Activated CD8-positive, alpha-beta T cell treated with anti-CD3 and anti-CD28 coated beads for 36 hours (primary cell): ENCODE measurements at regions not wholly inside any gene's neighbourhood (a gene's known extent, or its start where the extent isn't known, plus 50 kb on each side); places are given as distances from the start of the nearest gene placed in this dataset.

Experiments
- ATAC-seq: fragments of 200-7000 bp; cut with Tn5 transposase; one replicate; pipeline ENCODE4 v1.10.0; 2021; ENCODE audit warnings: mild to moderate bottlenecking, moderate library complexity
- CTCF ChIA-PET: fragments of 350-600 bp; sonication (Branson Sonifier 250); formaldehyde crosslinking; loops from one replicate; lab custom pipeline; 2021; ENCODE audit warnings: antibody characterized with exemption; lab: Charles Lee
- POLR2A ChIA-PET: fragments of 350-600 bp; sonication (Branson Sonifier 250); formaldehyde crosslinking; loops from one replicate; lab custom pipeline; 2021; ENCODE audit warnings: antibody characterized with exemption; lab: Charles Lee
- DNase-seq: peaks from one replicate; pipeline ENCODE4 v3.0.0-alpha.2; 2020
- H3K27ac Mint-ChIP-seq: one replicate; pipeline ENCODE4 v1.8.0; 2021; ENCODE audit warnings: mild to moderate bottlenecking, mixed read lengths
- H3K27me3 Mint-ChIP-seq: one replicate; pipeline ENCODE4 v1.8.0; 2021; ENCODE audit warnings: mixed read lengths
- H3K36me3 Mint-ChIP-seq: one replicate; pipeline ENCODE4 v1.8.0; 2021; ENCODE audit warnings: low read depth, mixed read lengths
- H3K4me1 Mint-ChIP-seq: one replicate; pipeline ENCODE4 v1.8.0; 2021; ENCODE audit warnings: low read depth, mixed read lengths
- H3K4me3 Mint-ChIP-seq: one replicate; pipeline ENCODE4 v1.8.0; 2021; ENCODE audit warnings: mild to moderate bottlenecking, moderate library complexity, mixed read lengths
- H3K9me3 Mint-ChIP-seq: one replicate; pipeline ENCODE4 v1.8.0; 2021; ENCODE audit warnings: mixed read lengths
- CTCF ChIP-seq: fragments of 200-600 bp; IDR thresholded peaks from one replicate; pipeline ENCODE4 v1.8.0; 2022; ENCODE audit warnings: antibody characterized with exemption, mild to moderate bottlenecking
- intact Hi-C: fragments of 100-400 bp; cut with micrococcal nuclease; formaldehyde crosslinking; loops from one replicate; pipeline ENCODE4 v1.10.0; 2022

DNA sequence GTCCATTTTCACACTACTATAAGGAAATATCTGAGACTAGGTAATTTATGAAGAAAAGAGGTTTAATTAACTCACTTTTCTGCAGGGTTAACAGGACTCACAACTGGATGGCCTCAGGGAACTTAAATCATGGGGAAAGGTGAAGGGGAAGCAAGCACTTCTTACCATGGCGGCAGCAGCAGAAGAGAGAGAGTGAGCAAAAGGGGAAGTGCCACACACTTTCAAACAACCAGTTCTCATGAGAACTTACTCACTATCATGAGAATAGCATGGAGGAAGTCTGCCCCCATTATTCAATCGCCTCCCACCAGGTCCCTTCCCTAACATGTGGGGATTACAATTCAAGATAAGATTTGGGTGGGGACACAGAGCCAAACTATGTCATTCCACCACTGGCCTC is 55.1 kb upstream of the NETO1 start:
- intact Hi-C loops: no loop called here
- no peaks in the 10 kb centered on the region for H3K27me3 Mint-ChIP-seq
- H3K36me3 Mint-ChIP-seq: no peaks in the 10 kb centered on the region
- no peaks in the 10 kb centered on the region for H3K4me1 Mint-ChIP-seq
- H3K4me3 Mint-ChIP-seq: no peak overlapping the region
- peaks cover 12% of the 10 kb centered on the region for H3K9me3 Mint-ChIP-seq
- no peak for TF ChIP-seq CTCF
- no peak overlapping the region for H3K27ac Mint-ChIP-seq
- DNase-seq (no peak), ATAC-seq (no peak)
- ChIA-PET CTCF (no interaction called here), POLR2A (no interaction called here)
